NB4 (cell line): ENCODE measurements at regions not wholly inside any gene's neighbourhood (a gene's known extent, or its start where the extent isn't known, plus 50 kb on each side); places are given as distances from the start of the nearest gene placed in this dataset.
"Not testable (repeated sequence)": the region's sequence is repeated elsewhere in the genome, so short reads cannot be mapped to it uniquely, and the experiment has no call there.

Experiments used
- CTCF ChIP-seq: IDR thresholded peaks from one replicate; pipeline ENCODE4 v1.5.1; 2012; ENCODE audit warnings: low read depth, low read length
- MAX ChIP-seq: IDR thresholded peaks from 2 replicates; pipeline ENCODE4 v1.6.1; 2011; ENCODE audit warnings: low read depth, low read length
- MYC ChIP-seq: IDR thresholded peaks from 2 replicates; pipeline ENCODE4 v1.6.1; 2011; ENCODE audit warnings: low read depth, low read length
- POLR2A ChIP-seq: IDR thresholded peaks from 2 replicates; pipeline ENCODE4 v1.6.1; 2011; ENCODE audit warnings: mild to moderate bottlenecking; ENCODE audit not compliant: insufficient read length; ENCODE audit errors: extremely low read depth

GRCh38 chr2:97375913-97376312, 213.8 kb downstream of the ANKRD36B start:
- TF ChIP-seq CTCF, MAX, POLR2A, MYC: not testable (repeated sequence)
